ENCODE measurements at regions not wholly inside any gene's neighbourhood (a gene's known extent, or its start where the extent isn't known, plus 50 kb on each side); places are given as distances from the start of the nearest gene placed in this dataset.

DNA sequence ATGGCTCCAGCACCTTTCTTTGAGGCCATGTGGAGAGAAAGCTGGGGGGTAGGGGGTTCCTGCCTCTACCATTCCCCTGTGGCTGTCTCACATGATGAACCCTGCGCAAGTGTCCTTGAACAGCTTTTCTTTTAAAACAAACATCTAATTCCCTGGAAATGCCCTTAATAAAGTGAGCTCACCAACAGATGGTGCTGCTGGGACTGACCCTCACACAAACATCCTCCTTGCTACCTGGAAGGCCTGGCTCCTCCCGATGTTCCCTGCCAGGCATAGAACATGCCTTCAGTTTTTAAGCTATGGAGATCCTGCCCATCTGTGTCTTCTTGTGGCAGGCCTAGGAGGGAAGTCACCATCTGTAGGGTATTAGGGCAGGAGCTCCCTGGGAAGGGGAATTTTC lies 60.7 kb upstream of the GATA6 start:
- TF ChIP-seq POLR2AphosphoS5 (IDR thresholded peaks at IDR 0.05) (no peak), POLR2A (IDR thresholded peaks at IDR 0.05) (no peak), EP300 (IDR thresholded peaks at IDR 0.05) (no peak)
- TF ChIP-seq, protein P1, sequence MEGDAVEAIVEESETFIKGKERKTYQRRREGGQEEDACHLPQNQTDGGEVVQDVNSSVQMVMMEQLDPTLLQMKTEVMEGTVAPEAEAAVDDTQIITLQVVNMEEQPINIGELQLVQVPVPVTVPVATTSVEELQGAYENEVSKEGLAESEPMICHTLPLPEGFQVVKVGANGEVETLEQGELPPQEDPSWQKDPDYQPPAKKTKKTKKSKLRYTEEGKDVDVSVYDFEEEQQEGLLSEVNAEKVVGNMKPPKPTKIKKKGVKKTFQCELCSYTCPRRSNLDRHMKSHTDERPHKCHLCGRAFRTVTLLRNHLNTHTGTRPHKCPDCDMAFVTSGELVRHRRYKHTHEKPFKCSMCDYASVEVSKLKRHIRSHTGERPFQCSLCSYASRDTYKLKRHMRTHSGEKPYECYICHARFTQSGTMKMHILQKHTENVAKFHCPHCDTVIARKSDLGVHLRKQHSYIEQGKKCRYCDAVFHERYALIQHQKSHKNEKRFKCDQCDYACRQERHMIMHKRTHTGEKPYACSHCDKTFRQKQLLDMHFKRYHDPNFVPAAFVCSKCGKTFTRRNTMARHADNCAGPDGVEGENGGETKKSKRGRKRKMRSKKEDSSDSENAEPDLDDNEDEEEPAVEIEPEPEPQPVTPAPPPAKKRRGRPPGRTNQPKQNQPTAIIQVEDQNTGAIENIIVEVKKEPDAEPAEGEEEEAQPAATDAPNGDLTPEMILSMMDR (IDR thresholded peaks at IDR 0.05): no peak
